Right lobe of liver (tissue), 4 donors: ENCODE measurements at regions not wholly inside any gene's neighbourhood (a gene's known extent, or its start where the extent isn't known, plus 50 kb on each side); places are given as distances from the start of the nearest gene placed in this dataset.

Experiments used
- CTCF ChIP-seq, 4 donors: fragments of 200-600 bp in 3 of 4; fragments of 450-650 bp in 1 of 4; IDR thresholded peaks; one replicate each; pipeline versions ENCODE4 v1.5.1 to v1.8.0; 2016 to 2022; ENCODE audit warnings: antibody characterized with exemption in 4 of 4, mild to moderate bottlenecking in 2 of 4
- POLR2A ChIP-seq: fragments of 450-650 bp; IDR thresholded peaks from one replicate; pipeline ENCODE4 v1.6.1; 2017; ENCODE audit warnings: antibody characterized with exemption, mild to moderate bottlenecking
- donor health status: DM: no; HTN: no; CAD: no.
- donor health status: DM: no; HTN: no; CAD: no.
- donor health status: DM: no; HTN: yes; CAD: no.

GRCh38 chr3:86826292-86826691 lies 164.7 kb downstream of the VGLL3 start:
- TF ChIP-seq CTCF (IDR thresholded peaks at IDR 0.05) (no peak), POLR2A (no peak)
